SK-MEL-5 (cell line): ENCODE measurements at regions not wholly inside any gene's neighbourhood (a gene's known extent, or its start where the extent isn't known, plus 50 kb on each side); places are given as distances from the start of the nearest gene placed in this dataset.

Source experiments
- DNase-seq: peaks from one replicate; pipeline ENCODE4 v3.0.0-alpha.2; 2016; ENCODE audit warnings: low read depth, low spot score
- in situ Hi-C: cut with HindIII; loops from 2 replicates; pipeline ENCODE4 v1.10.0; 2016; ENCODE audit warnings: low sequenced_read_pairs, high pct_unique_total_duplicates, low pct_unique_long_range_greater_than_20kb

DNA sequence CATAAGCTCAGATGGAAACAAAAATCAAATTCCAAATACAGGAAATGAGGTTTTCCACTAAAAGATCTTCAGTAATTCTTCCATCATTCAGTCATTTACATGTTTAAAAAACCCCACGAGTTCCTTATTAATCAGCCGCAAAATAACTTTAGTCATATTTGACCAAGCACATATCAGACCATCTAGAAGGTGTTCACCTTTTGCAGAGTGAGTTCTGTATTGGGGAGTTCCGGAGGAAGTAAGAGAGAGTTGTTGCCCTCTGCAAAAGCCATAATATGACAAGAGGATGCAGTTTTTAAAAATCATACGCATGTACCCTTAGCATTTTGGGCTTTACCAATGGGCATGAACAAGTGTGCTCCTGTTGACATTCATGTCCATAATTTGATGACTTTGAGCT, 61.6 kb downstream of the CCR1 start:
- DNase-seq = no peak
- in situ Hi-C loops = no loop called here

DNA sequence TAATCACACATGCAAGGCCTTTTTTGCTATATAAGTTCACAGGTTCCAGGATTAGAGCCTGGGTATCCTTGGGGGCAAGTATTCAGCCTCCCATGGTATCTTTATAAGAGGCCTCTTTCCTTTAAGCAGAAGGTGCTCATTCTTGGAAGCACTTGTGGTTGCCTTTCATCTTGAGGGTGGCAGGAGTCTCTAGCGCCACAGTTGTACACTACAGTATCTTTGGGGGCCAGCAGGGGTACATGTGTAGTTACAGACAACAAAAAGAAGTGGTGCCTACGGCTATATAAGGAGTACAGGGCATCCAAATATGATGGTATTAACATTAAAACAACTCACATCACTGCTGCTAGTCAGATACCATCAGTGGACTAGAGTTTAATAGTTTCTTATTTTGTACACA, 62.1 kb downstream of the CCR1 start:
- DNase-seq = no peak
- in situ Hi-C loops = no loop called here

DNA sequence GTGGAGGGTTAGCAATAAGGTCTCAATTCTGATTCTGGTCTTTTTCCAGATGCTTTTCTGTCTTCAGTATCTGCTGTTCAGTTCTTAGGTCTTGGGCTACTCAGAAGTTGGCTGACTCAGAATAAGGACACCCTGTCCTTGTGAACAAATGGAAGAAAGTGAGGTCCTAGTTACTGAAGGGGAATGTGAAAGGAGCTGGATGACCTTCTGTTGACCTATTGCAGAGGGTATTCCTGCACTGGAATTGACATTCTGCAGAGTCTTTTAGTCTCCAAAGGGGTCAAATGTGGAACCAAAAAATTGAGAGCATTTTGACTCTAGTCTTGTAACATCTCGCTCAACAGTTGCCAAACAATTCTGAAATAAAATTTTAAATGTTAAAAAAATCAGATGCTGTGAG, 63.0 kb downstream of the CCR1 start:
- no peak for DNase-seq
- in situ Hi-C loops = no loop called here

GRCh38 chr3:46143951-46144473, 64.1 kb downstream of the CCR1 start:
- in situ Hi-C loops = no loop called here
- DNase-seq = no peak

DNA sequence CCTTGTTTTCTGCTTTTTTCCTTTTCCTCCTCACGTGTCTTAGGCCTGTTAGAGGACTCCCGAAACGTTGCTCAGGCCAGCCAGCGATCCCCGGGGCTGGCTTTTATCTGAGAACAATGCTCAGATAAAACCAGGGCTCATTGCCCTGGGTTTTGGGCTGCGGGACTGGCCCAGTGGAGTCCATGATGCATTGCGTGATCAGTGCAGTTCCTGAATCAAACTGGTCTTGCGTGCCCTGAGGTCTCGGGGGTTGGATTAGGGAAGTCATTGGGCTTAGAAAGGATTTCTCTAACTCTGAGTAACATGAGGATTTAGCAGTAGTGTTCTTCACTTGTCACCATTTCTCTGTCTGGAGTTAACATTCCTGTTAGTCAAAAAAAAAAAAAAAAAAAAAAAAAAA, 66.3 kb downstream of the CCR1 start:
- DNase-seq = no peak
- in situ Hi-C loops = no loop called here

DNA sequence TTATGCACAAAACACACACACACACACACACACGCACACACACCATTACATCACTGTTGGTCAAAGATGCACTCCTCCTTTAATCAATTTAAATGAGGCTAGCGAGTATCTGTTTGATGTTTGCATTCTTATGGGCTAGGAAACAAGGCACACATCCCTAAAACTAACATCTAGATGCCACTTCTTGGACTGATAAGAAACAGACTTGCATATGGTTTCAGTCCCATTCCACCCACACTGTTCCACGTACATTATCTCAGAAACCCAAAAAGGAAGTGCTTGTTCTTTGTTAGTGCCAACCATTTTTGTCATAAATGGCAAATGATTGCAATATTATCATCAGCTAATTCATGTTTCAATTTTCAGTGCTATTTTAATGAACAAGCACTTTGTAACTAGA, 69.5 kb downstream of the CCR1 start:
- in situ Hi-C loops = no loop called here
- no peak for DNase-seq

- in situ Hi-C loops = no loop called here
- no peak for DNase-seq
These were observed 72.6 kb downstream of the CCR1 start for GRCh38 chr3:46135475-46135874.

GRCh38 chr3:46133285-46133684, 74.8 kb downstream of the CCR1 start:
- no peak for DNase-seq
- in situ Hi-C loops = no loop called here

- in situ Hi-C loops = no loop called here
- no peak for DNase-seq
These were observed 75.5 kb downstream of the CCR1 start for GRCh38 chr3:46132565-46132964.

DNA sequence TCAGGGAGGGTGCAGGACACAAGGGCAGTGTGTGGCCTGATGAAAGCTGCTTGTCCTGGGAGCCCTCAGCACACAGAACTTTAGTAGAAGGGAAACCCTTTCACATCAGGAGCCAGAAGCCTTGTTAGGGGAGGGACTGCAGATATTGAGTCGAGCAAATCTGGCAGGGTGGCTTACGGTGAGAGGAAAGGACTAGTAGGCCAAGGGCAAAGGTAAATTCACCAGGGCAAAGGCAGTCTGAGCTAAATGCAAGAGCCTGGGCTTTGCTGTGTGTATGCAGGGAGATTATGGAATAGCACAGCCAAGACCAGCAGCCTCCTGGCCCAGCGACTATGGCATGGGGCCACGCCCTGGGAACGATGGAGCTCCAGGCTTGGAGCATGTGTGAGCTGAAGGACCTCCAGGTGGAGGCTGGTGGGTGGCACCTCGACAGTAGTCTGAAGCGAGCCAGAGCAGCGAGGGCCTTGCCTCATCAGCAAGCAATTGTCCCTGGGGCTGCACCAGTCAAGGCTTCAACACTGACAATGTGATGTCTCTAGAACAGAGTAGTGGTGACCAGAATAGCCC, 76.1 kb downstream of the CCR1 start:
- in situ Hi-C loops = no loop called here
- DNase-seq = no peak

DNA sequence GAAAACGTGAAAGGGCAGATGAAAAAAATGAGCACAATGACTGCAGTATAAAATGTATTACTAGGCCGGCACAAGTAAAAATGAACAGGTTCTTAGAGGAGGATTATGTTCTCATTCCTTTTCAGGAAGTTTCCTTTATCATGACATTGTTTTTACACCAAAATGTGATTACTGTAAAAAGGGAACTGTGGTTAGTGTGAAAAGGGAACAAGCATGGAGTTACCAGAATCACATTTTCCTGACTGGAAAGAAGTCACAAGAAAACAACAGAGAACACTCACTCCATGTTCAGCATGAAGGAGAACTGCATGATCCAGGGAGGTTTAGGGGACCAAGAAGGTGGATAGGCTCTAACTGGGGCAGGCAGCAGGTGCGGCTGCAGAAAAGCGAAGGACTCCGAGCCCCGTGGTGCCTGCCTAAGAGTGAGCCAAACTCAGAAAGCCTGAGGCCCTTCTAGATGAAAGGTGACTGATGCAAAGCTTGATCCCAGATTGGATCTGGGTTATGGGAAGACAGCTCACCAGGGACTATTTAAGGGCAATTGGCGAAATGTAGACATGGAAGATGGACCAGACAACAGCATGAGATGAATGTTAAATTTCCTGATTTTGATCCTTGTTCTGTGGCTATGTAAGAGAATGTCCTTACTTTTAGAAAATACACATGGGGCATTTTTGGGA, 77.3 kb downstream of the CCR1 start:
- DNase-seq = no peak
- in situ Hi-C loops = no loop called here

DNA sequence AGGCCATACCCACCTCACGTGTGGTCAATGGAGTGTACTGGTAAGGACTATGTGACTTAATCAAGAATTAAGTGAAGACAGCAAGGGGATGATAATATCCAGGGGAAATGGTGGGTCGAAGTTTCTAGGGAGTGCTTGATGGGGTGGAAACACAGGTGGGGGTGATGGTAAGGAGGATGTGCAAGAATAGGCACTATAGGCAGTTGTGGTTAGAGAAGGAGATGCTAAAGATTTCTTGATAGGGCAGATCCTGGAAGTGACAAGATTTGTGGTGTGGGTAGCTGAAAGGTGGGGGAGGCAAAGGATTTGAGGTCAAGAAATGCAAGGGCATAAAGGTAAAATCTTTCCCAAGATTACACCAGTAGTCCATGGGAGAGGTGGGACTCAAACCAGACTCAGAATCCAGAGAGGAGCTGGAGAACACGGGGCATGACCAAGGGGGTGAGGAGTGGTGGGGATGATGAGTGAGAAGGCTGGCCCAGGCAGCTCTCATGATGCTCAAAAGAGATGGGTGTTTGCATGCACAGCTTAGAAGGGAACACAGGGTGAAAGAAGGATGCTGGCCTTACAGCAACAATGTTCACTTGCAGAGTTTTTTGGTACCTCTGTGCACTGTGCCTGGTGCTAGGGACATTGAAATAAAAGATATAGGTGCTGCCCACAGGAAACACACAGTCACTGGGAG, 78.4 kb downstream of the CCR1 start:
- in situ Hi-C loops = no loop called here
- no peak for DNase-seq

DNA sequence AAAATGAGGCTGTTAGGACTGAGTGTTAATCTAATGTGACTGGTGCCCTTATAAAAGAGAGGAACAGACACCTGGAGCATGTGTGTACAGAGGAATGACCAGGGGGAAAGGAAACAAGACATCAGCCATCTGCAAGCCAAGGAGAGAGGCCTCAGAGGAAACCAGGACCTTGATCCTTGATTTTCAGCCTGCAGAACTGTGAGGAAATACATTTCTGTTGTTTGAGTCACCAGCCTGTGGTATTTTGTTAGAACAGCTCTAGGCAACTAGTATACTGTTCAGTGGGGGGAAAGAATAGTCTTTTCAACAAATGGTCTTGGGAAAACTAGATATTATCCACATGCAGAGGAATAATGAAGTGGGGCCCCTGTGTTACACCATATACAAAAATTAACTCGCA, 80.6 kb downstream of the CCR1 start:
- in situ Hi-C loops = no loop called here
- peak; percentile 4 for DNase-seq

DNA sequence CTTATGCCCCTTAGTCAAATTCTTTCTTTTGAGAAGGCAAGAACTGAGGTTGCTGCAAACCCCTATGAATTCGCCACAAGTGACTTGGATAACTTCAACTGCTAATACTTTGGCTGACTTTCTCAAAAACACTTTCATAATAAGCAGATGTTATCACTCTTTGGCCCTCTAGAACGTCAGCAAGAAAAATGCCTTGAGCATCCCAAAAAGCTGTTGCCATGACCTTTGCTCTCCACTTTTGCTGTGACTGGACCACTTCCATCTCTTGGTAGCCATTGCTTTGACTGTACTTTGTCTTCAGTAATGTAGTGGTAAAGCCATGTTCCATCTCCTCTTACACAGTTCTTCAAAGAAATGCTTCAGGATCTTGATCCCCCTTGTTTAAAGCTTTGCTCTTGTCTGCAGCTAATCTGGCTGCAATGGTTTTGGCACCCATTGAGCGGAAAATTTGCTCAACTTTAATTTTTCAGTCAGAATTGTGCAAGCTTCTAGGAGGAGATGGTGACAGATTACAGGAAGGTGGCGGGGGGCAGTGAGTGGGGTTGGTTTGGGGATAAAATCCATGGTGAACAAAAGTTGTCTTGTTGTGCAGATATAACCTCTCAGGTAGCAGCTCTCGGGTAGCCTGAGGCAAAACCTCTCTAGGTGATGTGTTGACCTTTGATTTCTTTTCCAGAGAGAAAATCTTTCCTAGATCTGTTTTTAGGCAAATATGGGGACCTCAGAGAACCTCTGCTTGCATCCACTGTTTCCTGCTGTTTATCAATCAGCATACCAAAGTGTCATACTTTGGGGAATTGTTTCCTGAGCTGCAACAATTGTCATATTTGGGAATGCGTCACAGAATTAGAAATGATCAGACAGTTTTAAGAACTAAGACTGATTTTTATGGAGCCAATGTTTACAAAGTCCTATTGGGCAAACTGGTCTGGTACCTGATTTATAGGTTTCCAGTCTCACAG, 83.6 kb downstream of the CCR1 start:
- in situ Hi-C loops = no loop called here
- no peak for DNase-seq

- in situ Hi-C loops = no loop called here
- no peak for DNase-seq
These were observed 84.5 kb downstream of the CCR1 start for GRCh38 chr3:46123646-46124045.

DNA sequence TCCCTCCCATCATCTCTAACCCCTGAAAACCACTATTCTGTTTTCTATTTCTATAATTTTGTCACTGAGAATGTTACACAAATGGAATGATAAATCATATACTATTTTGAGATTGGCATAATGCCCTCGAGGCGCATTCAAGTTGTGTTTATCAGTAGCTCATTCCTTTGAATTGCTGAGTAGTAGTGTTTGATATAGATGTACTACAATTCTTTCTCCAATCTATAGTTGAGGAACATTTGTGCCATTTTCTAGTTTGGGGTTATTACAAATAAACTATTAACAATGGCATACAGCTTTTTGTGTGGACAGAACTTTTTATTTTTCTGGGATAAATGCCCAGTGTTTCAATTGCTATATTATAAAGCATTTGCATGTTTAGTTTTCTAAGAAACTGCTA, 86.0 kb downstream of the CCR1 start:
- DNase-seq = no peak
- in situ Hi-C loops = no loop called here

DNA sequence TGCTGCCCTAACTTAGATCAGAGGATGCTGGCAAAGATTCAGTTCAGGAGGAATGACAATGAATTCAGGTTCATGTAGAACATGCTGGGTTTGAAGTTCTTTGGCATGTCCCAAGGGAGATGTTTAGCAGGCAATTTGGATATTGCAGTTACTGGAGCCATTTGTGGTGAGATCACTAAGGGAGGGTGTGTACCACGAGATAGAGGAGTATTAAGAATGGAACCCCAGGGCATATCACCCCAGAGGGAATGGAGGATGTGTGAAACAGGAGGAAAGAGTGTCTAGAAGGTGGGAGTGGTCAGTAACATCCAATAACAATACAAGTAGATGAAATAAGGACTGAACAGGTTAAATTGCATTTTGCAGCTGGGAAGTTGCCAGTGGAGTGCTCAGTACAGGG, 87.1 kb downstream of the CCR1 start:
- in situ Hi-C loops = no loop called here
- no peak for DNase-seq
